Parathyroid adenoma (tissue), 2 donors: ENCODE measurements at regions not wholly inside any gene's neighbourhood (a gene's known extent, or its start where the extent isn't known, plus 50 kb on each side); places are given as distances from the start of the nearest gene placed in this dataset.

ENCODE experiments used
- H2AFZ ChIP-seq: fragments of 300-600 bp; sonication (generic); one replicate; pipeline ENCODE4 v1.7.0; 2017; ENCODE audit warnings: antibody characterized with exemption, mild to moderate bottlenecking
- H3K27ac ChIP-seq: fragments of 300-600 bp; sonication (generic); one replicate; pipeline ENCODE4 v1.7.0; 2017
- H3K27me3 ChIP-seq: fragments of 300-600 bp; sonication (generic); one replicate; pipeline ENCODE4 v1.7.0; 2017; ENCODE audit warnings: low read length; ENCODE audit not compliant: control insufficient read depth, insufficient read depth
- H3K36me3 ChIP-seq: fragments of 300-600 bp; sonication (generic); one replicate; pipeline ENCODE4 v1.7.0; 2017; ENCODE audit warnings: low read length; ENCODE audit not compliant: control insufficient read depth, insufficient read depth
- H3K4me1 ChIP-seq: fragments of 300-600 bp; sonication (generic); one replicate; pipeline ENCODE4 v1.7.0; 2017; ENCODE audit warnings: control low read depth
- H3K4me2 ChIP-seq: fragments of 300-600 bp; sonication (generic); one replicate; pipeline ENCODE4 v1.7.0; 2017; ENCODE audit warnings: low read length
- H3K4me3 ChIP-seq: fragments of 300-600 bp; sonication (generic); one replicate; pipeline ENCODE4 v1.7.0; 2017; ENCODE audit warnings: low read depth, low read length
- H3K79me2 ChIP-seq: fragments of 300-600 bp; sonication (generic); one replicate; pipeline ENCODE4 v1.7.0; 2017; ENCODE audit warnings: control low read depth
- H3K9ac ChIP-seq: fragments of 300-600 bp; sonication (generic); one replicate; pipeline ENCODE4 v1.7.0; 2017; ENCODE audit warnings: mild to moderate bottlenecking
- H3K9me3 ChIP-seq: fragments of 300-600 bp; sonication (generic); one replicate; pipeline ENCODE4 v1.7.0; 2017; ENCODE audit warnings: low read length; ENCODE audit not compliant: control insufficient read depth
- CTCF ChIP-seq: fragments of 300-600 bp; sonication (generic); IDR thresholded peaks from one replicate; pipeline ENCODE4 v1.7.0; 2017; ENCODE audit warnings: antibody characterized with exemption, mild to moderate bottlenecking
- donor health status: primary hyperparathyroidism.

GRCh38 chr15:39211108-39211979, 369.5 kb upstream of the THBS1 start:
- TF ChIP-seq CTCF, result no peak
- H3K27ac ChIP-seq, result no peak overlapping the region
- H3K79me2 ChIP-seq, result no peaks in the 10 kb centered on the region
- no peak overlapping the region for H2AFZ ChIP-seq
- H3K4me3 ChIP-seq, result no peak overlapping the region
- H3K4me1 ChIP-seq, result no peaks in the 10 kb centered on the region
- H3K4me2 ChIP-seq, result no peak overlapping the region
- H3K9me3 ChIP-seq, result no peaks in the 10 kb centered on the region
- no peaks in the 10 kb centered on the region for H3K36me3 ChIP-seq
- no peaks in the 10 kb centered on the region for H3K27me3 ChIP-seq
- H3K9ac ChIP-seq, result no peak overlapping the region

GRCh38 chr15:39213385-39213840, 367.5 kb upstream of the THBS1 start:
- Histone ChIP-seq H3K27ac (no peak overlapping the region), H3K4me1 (no peaks in the 10 kb centered on the region), H2AFZ (no peak overlapping the region), H3K4me2 (no peak overlapping the region), H3K79me2 (no peaks in the 10 kb centered on the region), H3K36me3 (no peaks in the 10 kb centered on the region), H3K4me3 (no peak overlapping the region), H3K9me3 (no peaks in the 10 kb centered on the region), H3K9ac (no peak overlapping the region), H3K27me3 (no peaks in the 10 kb centered on the region)
- TF ChIP-seq CTCF, result no peak

DNA sequence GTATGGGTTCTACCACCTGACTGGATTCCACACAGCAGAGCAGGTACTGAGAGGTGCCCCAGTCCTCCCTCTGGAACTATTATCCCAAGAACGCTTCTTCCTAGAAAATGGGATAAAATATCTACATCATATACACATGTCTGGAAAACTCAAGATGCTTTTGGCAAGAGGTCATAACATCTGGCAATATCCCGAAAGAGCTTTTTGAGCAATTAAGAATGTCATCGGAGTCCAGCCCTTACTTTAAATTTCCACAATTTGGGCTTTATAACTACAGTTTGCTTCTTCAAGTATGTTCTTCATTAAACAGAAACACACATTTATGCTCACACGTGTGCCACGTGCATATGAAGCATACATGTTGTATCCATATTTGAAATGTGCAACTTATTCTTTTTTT, 365.9 kb upstream of the THBS1 start:
- Histone ChIP-seq H3K79me2 (no peaks in the 10 kb centered on the region), H3K4me1 (no peaks in the 10 kb centered on the region), H3K27me3 (no peaks in the 10 kb centered on the region), H3K4me3 (no peak overlapping the region), H3K9me3 (no peaks in the 10 kb centered on the region), H3K27ac (no peak overlapping the region), H3K4me2 (no peak overlapping the region), H3K36me3 (no peaks in the 10 kb centered on the region), H3K9ac (no peak overlapping the region), H2AFZ (no peak overlapping the region)
- TF ChIP-seq CTCF, result no peak

DNA sequence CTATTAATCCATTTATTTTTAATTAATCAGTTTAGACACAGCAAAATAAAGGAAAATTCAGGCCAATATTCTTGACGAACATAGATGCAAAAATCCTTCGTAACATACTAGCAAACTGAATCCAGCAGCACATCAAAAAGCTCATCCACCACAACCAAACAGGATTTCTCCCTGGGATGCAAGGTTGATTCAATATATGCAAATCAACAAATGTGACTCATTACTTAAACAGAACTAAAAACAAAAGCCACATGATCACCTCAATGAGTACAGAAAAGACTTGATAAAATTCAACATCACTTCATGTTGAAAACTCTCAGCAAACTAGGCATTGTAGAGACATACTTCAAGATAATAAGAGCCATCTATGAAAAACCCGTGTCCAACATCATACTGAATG, 364.1 kb upstream of the THBS1 start:
- H3K27me3 ChIP-seq, result no peaks in the 10 kb centered on the region
- H3K4me2 ChIP-seq, result no peak overlapping the region
- no peak overlapping the region for H3K9ac ChIP-seq
- H2AFZ ChIP-seq, result no peak overlapping the region
- H3K9me3 ChIP-seq, result no peaks in the 10 kb centered on the region
- no peaks in the 10 kb centered on the region for H3K79me2 ChIP-seq
- H3K27ac ChIP-seq, result no peak overlapping the region
- H3K4me3 ChIP-seq, result no peak overlapping the region
- no peaks in the 10 kb centered on the region for H3K4me1 ChIP-seq
- no peak for TF ChIP-seq CTCF
- no peaks in the 10 kb centered on the region for H3K36me3 ChIP-seq

GRCh38 chr15:39219608-39220007, 361.3 kb upstream of the THBS1 start:
- no peaks in the 10 kb centered on the region for H3K36me3 ChIP-seq
- H3K4me1 ChIP-seq, result no peaks in the 10 kb centered on the region
- H3K27ac ChIP-seq, result no peak overlapping the region
- no peaks in the 10 kb centered on the region for H3K9me3 ChIP-seq
- no peak overlapping the region for H3K4me2 ChIP-seq
- H3K79me2 ChIP-seq, result no peaks in the 10 kb centered on the region
- H3K9ac ChIP-seq, result no peak overlapping the region
- H2AFZ ChIP-seq, result no peak overlapping the region
- TF ChIP-seq CTCF, result no peak
- H3K27me3 ChIP-seq, result no peaks in the 10 kb centered on the region
- no peak overlapping the region for H3K4me3 ChIP-seq
